ENCODE measurements at regions not wholly inside any gene's neighbourhood (a gene's known extent, or its start where the extent isn't known, plus 50 kb on each side); places are given as distances from the start of the nearest gene placed in this dataset.

DNA sequence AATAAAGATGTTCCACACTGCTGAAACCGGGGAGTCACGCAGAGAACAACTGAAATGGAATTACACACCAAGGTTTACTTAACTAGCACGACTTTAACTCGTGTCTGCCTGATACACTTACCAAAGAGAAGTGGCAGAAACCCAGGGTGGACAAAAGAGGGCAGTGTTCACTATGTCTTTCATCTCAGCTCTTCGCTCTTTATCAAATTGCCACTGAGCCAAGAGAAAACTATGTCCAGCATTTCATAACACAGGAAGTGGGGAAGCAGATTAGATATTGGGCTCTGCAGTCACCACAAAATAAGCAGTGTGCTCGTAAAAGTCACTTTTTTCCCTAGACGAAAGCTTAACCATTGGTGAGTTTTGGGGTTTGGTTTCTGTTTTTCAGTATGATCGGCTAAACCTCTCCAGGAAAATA is 155.7 kb downstream of the CHIC2 start (continued):
- TF ChIP-seq, protein P1, sequence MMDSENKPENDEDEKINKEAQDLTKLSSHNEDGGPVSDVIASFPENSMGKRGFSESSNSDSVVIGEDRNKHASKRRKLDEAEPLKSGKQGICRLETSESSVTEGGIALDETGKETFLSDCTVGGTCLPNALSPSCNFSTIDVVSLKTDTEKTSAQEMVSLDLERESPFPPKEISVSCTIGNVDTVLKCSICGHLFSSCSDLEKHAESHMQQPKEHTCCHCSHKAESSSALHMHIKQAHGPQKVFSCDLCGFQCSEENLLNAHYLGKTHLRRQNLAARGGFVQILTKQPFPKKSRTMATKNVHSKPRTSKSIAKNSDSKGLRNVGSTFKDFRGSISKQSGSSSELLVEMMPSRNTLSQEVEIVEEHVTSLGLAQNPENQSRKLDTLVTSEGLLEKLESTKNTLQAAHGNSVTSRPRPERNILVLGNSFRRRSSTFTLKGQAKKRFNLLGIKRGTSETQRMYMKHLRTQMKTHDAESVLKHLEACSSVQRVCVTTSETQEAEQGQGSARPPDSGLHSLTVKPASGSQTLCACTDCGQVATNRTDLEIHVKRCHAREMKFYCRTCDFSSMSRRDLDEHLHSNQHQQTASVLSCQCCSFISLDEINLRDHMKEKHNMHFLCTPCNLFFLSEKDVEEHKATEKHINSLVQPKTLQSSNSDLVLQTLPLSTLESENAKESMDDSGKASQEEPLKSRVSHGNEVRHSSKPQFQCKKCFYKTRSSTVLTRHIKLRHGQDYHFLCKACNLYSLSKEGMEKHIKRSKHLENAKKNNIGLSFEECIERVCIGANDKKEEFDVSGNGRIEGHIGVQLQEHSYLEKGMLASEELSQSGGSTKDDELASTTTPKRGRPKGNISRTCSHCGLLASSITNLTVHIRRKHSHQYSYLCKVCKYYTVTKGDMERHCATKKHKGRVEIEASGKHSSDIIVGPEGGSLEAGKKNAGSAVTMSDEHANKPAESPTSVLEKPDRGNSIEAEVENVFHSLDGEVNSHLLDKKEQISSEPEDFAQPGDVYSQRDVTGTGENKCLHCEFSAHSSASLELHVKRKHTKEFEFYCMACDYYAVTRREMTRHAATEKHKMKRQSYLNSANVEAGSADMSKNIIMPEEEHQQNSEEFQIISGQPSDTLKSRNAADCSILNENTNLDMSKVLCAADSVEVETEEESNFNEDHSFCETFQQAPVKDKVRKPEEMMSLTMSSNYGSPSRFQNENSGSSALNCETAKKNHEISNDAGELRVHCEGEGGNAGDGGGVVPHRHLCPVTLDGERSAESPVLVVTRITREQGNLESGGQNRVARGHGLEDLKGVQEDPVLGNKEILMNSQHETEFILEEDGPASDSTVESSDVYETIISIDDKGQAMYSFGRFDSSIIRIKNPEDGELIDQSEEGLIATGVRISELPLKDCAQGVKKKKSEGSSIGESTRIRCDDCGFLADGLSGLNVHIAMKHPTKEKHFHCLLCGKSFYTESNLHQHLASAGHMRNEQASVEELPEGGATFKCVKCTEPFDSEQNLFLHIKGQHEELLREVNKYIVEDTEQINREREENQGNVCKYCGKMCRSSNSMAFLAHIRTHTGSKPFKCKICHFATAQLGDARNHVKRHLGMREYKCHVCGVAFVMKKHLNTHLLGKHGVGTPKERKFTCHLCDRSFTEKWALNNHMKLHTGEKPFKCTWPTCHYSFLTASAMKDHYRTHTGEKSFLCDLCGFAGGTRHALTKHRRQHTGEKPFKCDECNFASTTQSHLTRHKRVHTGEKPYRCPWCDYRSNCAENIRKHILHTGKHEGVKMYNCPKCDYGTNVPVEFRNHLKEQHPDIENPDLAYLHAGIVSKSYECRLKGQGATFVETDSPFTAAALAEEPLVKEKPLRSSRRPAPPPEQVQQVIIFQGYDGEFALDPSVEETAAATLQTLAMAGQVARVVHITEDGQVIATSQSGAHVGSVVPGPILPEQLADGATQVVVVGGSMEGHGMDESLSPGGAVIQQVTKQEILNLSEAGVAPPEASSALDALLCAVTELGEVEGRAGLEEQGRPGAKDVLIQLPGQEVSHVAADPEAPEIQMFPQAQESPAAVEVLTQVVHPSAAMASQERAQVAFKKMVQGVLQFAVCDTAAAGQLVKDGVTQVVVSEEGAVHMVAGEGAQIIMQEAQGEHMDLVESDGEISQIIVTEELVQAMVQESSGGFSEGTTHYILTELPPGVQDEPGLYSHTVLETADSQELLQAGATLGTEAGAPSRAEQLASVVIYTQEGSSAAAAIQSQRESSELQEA (CRISPR knock-in tag; IDR thresholded peaks at IDR 0.05; ENCODE audit: not compliant biosample characterization), result no peak
- TF ChIP-seq, protein P2, sequence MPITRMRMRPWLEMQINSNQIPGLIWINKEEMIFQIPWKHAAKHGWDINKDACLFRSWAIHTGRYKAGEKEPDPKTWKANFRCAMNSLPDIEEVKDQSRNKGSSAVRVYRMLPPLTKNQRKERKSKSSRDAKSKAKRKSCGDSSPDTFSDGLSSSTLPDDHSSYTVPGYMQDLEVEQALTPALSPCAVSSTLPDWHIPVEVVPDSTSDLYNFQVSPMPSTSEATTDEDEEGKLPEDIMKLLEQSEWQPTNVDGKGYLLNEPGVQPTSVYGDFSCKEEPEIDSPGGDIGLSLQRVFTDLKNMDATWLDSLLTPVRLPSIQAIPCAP (CRISPR knock-in tag; IDR thresholded peaks at IDR 0.05; ENCODE audit: low read depth), result no peak
- TF ChIP-seq PRMT3 (CRISPR knock-in tag; IDR thresholded peaks at IDR 0.05; ENCODE audit: borderline replicate concordance, low read depth) (no peak), ATAD3A (CRISPR knock-in tag; IDR thresholded peaks at IDR 0.05) (no peak), TARDBP (CRISPR knock-in tag; IDR thresholded peaks at IDR 0.05) (peak; percentile 29; the same call in 1 of the 2 replicates), ZNF670 (CRISPR knock-in tag; IDR thresholded peaks at IDR 0.05; ENCODE audit: borderline replicate concordance) (no peak), HNRNPL (IDR thresholded peaks at IDR 0.05; ENCODE audit: low read depth, low read length) (no peak), RAD21 (CRISPR knock-in tag; IDR thresholded peaks at IDR 0.05) (peak; percentile 84), ZNF570 (CRISPR knock-in tag; IDR thresholded peaks at IDR 0.05; ENCODE audit: borderline replicate concordance) (no peak)
- TF ChIP-seq, protein P3, sequence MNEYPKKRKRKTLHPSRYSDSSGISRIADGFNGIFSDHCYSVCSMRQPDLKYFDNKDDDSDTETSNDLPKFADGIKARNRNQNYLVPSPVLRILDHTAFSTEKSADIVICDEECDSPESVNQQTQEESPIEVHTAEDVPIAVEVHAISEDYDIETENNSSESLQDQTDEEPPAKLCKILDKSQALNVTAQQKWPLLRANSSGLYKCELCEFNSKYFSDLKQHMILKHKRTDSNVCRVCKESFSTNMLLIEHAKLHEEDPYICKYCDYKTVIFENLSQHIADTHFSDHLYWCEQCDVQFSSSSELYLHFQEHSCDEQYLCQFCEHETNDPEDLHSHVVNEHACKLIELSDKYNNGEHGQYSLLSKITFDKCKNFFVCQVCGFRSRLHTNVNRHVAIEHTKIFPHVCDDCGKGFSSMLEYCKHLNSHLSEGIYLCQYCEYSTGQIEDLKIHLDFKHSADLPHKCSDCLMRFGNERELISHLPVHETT (CRISPR knock-in tag; conservative IDR thresholded peaks at IDR 0.05), result no peak
- TF ChIP-seq, protein P4, sequence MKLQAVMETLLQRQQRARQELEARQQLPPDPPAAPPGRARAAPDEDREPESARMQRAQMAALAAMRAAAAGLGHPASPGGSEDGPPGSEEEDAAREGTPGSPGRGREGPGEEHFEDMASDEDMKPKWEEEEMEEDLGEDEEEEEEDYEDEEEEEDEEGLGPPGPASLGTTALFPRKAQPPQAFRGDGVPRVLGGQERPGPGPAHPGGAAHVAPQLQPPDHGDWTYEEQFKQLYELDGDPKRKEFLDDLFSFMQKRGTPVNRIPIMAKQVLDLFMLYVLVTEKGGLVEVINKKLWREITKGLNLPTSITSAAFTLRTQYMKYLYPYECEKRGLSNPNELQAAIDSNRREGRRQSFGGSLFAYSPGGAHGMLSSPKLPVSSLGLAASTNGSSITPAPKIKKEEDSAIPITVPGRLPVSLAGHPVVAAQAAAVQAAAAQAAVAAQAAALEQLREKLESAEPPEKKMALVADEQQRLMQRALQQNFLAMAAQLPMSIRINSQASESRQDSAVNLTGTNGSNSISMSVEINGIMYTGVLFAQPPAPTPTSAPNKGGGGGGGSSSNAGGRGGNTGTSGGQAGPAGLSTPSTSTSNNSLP (IDR thresholded peaks at IDR 0.05; ENCODE audit: low read depth, low read length), result peak; percentile 80
- TF ChIP-seq, protein P5, sequence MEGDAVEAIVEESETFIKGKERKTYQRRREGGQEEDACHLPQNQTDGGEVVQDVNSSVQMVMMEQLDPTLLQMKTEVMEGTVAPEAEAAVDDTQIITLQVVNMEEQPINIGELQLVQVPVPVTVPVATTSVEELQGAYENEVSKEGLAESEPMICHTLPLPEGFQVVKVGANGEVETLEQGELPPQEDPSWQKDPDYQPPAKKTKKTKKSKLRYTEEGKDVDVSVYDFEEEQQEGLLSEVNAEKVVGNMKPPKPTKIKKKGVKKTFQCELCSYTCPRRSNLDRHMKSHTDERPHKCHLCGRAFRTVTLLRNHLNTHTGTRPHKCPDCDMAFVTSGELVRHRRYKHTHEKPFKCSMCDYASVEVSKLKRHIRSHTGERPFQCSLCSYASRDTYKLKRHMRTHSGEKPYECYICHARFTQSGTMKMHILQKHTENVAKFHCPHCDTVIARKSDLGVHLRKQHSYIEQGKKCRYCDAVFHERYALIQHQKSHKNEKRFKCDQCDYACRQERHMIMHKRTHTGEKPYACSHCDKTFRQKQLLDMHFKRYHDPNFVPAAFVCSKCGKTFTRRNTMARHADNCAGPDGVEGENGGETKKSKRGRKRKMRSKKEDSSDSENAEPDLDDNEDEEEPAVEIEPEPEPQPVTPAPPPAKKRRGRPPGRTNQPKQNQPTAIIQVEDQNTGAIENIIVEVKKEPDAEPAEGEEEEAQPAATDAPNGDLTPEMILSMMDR (CRISPR knock-in tag; IDR thresholded peaks at IDR 0.05), result peak; percentile 87
- TF ChIP-seq, protein P6, sequence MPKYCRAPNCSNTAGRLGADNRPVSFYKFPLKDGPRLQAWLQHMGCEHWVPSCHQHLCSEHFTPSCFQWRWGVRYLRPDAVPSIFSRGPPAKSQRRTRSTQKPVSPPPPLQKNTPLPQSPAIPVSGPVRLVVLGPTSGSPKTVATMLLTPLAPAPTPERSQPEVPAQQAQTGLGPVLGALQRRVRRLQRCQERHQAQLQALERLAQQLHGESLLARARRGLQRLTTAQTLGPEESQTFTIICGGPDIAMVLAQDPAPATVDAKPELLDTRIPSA (CRISPR knock-in tag; IDR thresholded peaks at IDR 0.05; ENCODE audit: borderline replicate concordance), result no peak
- TF ChIP-seq, protein P7, sequence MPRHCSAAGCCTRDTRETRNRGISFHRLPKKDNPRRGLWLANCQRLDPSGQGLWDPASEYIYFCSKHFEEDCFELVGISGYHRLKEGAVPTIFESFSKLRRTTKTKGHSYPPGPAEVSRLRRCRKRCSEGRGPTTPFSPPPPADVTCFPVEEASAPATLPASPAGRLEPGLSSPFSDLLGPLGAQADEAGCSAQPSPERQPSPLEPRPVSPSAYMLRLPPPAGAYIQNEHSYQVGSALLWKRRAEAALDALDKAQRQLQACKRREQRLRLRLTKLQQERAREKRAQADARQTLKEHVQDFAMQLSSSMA (CRISPR knock-in tag; IDR thresholded peaks at IDR 0.05), result no peak
